Activated naive CD8-positive, alpha-beta T cell treated with anti-CD3 and anti-CD28 coated beads, Interleukin-2, amount 50 U/mL, for 24 hours (primary cell): ENCODE measurements at regions not wholly inside any gene's neighbourhood (a gene's known extent, or its start where the extent isn't known, plus 50 kb on each side); places are given as distances from the start of the nearest gene placed in this dataset.
A peak's percentile ranks its signal among the peaks of the same experiment; 100 is the strongest.

Experiments
- ATAC-seq: fragments of 150-1000 bp; cut with Tn5 transposase; one replicate; pipeline ENCODE4 v1.10.0; 2021
- DNase-seq: peaks from one replicate; pipeline ENCODE4 v3.0.0; 2021
- H3K27ac Mint-ChIP-seq: one replicate; pipeline ENCODE4 v1.8.0; 2021; ENCODE audit warnings: mild to moderate bottlenecking, mixed read lengths
- H3K27me3 Mint-ChIP-seq: one replicate; pipeline ENCODE4 v1.8.0; 2021; ENCODE audit warnings: mixed read lengths
- H3K36me3 Mint-ChIP-seq: one replicate; pipeline ENCODE4 v1.8.0; 2021; ENCODE audit warnings: low read depth, mixed read lengths
- H3K4me1 Mint-ChIP-seq: one replicate; pipeline ENCODE4 v1.8.0; 2021; ENCODE audit warnings: mixed read lengths
- H3K4me3 Mint-ChIP-seq: one replicate; pipeline ENCODE4 v1.8.0; 2021; ENCODE audit warnings: mild to moderate bottlenecking, moderate library complexity, mixed read lengths
- H3K9me3 Mint-ChIP-seq: one replicate; pipeline ENCODE4 v1.8.0; 2021; ENCODE audit warnings: mixed read lengths

DNA sequence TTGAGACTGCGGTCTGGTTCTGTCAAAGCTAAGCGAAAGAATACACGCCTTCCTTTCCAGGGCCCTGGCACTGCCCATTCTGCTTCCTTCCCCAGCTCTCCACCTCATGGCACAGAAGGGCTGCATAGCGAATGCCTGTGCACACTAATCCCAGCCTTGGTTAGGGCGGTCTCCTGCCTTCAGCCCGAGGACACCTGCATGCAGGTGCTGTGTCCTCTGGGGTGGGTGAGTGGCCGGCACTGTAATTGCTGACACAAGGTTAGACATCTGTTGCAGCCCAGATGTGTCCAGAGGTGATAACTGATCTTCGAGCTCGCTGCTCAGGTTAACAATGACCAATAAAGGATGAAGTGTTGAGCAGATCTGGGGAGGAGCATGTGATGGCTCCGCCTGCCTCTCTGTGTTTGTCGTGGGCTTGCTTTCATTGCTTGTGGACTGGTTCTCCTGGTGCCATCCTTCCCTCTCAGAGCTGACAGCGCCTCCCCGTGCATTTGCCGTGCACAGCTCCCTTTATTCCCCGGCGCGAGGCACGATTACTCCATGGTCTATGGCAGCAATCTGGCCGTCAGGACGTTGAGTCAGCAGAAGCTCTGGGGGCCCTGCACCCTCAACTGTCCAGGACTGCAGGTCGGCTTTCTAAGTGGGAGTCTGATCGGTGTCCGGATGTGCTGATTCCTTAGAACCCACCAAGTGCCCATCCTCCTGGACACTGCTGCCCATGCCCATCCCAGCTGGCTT is 1088.2 kb downstream of the BRD1 start:
- ATAC-seq (no peak), DNase-seq (no peak)
- no peak overlapping the region for H3K4me3 Mint-ChIP-seq
- H3K4me1 Mint-ChIP-seq, result no peaks in the 10 kb centered on the region
- H3K36me3 Mint-ChIP-seq, result no peaks in the 10 kb centered on the region
- no peaks in the 10 kb centered on the region for H3K27me3 Mint-ChIP-seq
- H3K9me3 Mint-ChIP-seq, result no peaks in the 10 kb centered on the region
- no peak overlapping the region for H3K27ac Mint-ChIP-seq

DNA sequence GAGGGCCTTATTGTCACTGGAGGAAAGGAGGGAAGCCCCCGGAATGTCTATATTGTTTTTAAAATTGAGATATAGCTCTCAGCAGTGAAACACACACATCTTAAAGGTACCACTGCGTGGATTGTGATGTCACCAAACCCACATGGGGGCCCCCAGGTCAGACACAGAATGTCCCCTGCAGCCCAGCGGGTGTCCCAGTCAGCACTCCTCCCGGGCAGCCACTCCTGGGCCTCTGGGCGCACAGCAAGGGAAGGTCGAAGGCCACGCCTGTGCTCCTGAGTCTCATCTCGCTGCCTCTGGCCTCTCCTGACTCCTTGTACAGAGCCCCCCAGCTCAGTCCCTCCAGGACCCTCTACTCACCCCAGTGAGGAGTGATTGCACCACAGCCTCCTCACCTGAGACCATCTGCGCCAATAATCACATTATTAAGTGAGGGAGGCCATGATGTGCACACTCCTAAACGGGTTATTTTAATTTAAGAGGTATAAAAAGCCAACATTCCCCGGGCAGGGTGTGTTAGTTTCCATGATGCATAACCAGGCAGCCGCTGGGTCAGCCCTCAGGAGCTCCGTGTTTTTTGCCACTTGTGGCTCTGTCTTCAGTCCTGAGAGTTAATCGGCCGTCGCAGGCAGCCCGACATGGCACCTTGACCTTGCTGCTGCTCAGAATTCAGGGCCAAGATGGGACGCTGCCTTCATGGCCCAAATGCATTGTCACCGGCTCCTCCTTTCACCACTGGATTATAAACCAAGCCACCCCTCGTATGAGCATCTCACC is 1089.3 kb downstream of the BRD1 start:
- H3K36me3 Mint-ChIP-seq, result no peaks in the 10 kb centered on the region
- no peak for ATAC-seq

DNA sequence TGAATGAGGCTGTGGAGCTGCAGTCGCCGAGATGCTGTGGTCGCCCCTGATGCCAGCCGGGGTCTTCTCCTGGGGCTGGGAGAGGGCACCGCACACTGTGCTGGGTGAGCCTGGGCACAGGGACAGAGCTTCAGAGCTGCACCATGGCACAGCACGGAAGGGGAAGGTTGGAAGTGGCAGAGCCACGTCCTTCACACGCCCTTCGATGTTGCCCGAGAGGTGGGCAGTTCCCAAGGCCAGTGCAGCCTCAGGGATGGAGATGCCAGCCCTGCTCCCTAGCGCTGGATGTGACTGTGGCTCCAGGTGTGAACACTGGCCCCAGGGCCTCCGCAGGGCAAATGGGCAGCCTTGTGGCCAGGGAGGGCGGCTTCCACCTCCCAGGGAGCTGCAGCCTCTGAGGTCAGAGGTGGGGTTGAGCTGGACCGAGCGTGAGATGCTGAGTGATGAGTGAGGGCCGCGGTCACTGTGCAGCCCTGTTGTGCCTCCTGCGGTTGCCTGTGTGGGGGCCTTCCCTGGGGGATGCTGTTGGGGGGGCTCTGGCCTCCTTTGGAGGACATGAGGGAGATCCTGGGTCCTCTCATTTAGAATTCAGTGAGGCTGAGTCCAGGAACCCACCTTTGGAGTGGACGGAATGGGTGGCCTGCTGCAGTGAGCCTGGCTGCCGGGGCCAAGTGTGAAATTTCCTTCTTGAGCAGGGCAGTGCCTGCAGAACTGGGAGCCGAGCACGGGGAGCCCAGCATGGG is 1090.0 kb downstream of the BRD1 start:
- Mint-ChIP-seq H3K4me1 (no peaks in the 10 kb centered on the region), H3K9me3 (no peaks in the 10 kb centered on the region), H3K36me3 (no peaks in the 10 kb centered on the region), H3K27ac (no peak overlapping the region), H3K4me3 (no peak overlapping the region), H3K27me3 (no peaks in the 10 kb centered on the region)
- ATAC-seq, result peak; percentile 22
- no peak for DNase-seq

More for the DNA sequence above, 1089.3 kb downstream of the BRD1 start:
- no peak for DNase-seq
- Mint-ChIP-seq H3K9me3 (no peaks in the 10 kb centered on the region), H3K4me1 (no peaks in the 10 kb centered on the region), H3K4me3 (no peak overlapping the region), H3K27me3 (no peaks in the 10 kb centered on the region), H3K27ac (no peak overlapping the region)

DNA sequence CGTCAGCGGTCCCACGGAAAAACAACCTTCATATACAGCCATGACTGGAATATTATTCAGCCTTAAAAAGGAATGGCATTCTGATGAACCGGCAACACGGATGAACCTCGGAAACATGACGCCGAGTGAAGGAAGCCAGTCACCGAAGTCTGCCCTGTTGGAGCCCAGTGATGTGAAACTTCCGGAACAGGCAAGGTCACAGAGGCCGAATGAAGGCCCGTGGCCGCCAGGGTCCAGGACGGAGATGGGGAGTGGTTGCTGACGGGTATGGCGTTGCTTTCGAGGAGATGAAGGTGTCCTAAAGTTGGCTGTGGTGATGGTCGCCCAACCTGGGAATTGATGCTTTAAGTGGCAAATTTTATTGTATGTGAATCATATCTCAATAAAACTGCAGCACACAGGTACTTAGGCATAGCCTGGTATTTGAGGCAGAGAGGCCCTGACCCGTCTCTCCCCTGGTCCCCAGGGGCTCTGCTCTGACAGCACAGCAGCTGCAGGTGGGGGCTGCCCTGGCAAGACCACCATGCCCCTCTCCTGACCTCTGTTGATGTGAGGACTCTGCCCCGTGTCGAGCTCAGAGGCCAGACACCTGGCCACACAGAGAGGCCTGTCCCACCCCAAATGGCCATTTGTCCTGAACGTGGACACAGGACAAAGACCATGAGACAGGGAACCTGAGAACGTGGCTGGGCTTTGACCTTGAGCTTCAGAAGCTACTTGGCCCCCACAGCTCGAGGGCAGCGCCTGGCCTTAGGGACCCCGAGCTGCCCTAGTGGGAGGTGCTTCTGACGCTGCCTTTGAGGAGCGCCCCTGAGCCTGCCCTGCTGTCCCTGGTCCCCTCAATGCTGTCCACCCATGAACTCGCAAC is 1090.8 kb downstream of the BRD1 start:
- DNase-seq, result no peak
- H3K9me3 Mint-ChIP-seq, result no peaks in the 10 kb centered on the region
- ATAC-seq, result no peak
- no peaks in the 10 kb centered on the region for H3K36me3 Mint-ChIP-seq
- H3K27me3 Mint-ChIP-seq, result peaks cover 2% of the 10 kb centered on the region
- H3K4me1 Mint-ChIP-seq, result no peaks in the 10 kb centered on the region
- H3K27ac Mint-ChIP-seq, result no peak overlapping the region
- no peak overlapping the region for H3K4me3 Mint-ChIP-seq

DNA sequence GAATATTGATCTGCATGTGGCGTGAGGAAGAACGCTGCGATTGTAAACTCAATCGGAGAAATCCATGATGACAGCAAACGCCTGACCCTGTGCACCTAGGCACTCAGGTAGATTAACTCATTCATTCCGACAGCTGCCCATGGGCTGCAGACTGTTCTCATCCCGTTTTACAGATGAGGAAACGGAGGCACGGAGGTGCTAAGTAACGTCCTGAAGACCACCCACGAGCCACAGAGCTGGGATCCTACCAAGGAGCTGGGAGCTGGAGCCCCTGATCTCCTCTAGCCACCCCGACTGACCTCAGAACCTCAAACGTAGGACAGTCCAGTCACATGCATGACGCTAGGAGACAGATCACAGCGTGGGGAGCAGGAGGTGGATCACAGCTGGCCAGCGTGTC is 1092.7 kb downstream of the BRD1 start:
- DNase-seq, result no peak
- H3K36me3 Mint-ChIP-seq, result no peaks in the 10 kb centered on the region
- no peak overlapping the region for H3K4me3 Mint-ChIP-seq
- H3K4me1 Mint-ChIP-seq, result no peaks in the 10 kb centered on the region
- no peaks in the 10 kb centered on the region for H3K9me3 Mint-ChIP-seq
- ATAC-seq, result no peak
- H3K27ac Mint-ChIP-seq, result no peak overlapping the region
- H3K27me3 Mint-ChIP-seq, result peaks cover 3% of the 10 kb centered on the region

DNA sequence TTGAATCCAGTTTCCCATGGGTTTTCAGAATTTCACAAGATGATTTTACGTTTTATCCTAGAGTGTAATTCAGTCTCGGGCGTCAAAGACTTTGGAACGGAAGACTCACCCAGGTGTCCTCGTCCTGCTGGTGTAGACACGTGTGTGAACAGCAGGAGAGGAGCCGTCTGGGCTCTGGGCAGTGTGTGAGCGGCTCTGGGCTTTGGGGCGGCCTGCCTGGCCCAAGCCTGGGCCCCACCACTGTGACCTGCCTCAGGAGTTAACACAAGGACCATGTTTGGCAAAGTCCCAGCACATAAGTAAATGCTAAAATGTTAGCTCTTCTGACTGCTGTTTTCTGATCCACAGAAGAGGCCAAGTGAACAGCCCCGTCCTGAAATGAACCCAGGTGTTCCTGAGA is 1093.3 kb downstream of the BRD1 start:
- Mint-ChIP-seq H3K27me3 (peaks cover 3% of the 10 kb centered on the region), H3K36me3 (no peaks in the 10 kb centered on the region), H3K9me3 (no peaks in the 10 kb centered on the region)

DNA sequence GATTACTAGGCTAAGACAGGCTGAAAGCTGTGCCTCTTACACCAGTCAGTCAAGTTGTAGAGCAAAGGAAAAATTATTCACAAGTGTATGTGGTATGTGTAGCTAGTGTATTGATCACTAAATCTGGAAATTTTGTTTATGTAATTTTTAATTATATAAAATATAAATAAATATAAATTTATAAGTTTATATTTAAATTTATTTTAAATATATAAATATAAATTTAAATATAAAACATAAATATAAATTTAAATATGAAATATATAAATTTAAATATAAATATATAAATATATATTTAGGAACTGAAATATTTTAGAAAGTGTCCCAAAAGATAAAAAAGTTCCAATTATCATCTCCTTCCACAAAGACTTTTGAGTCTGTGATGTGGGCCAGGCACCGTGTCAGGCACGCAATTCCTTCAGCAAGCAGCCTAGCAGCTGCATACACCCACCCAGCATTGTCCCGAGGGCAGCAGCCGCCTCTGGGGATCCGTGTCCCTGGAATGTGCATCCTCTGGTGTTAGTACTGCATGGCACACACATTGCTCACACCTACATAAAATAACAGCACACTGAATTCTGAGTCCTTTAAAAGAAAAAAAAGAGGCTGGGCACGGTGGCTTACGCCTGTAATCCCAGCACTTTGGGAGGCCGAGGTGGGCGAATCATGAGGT is 1098.0 kb downstream of the BRD1 start:
- Mint-ChIP-seq H3K9me3 (peaks cover 9% of the 10 kb centered on the region), H3K36me3 (no peaks in the 10 kb centered on the region), H3K4me3 (no peak overlapping the region), H3K4me1 (no peaks in the 10 kb centered on the region), H3K27me3 (peaks cover 8% of the 10 kb centered on the region), H3K27ac (no peak overlapping the region)
- ATAC-seq (no peak), DNase-seq (no peak)

More for the DNA sequence above, 1093.3 kb downstream of the BRD1 start:
- no peak for DNase-seq
- no peaks in the 10 kb centered on the region for H3K4me1 Mint-ChIP-seq
- ATAC-seq, result no peak
- H3K27ac Mint-ChIP-seq, result no peak overlapping the region
- no peak overlapping the region for H3K4me3 Mint-ChIP-seq

DNA sequence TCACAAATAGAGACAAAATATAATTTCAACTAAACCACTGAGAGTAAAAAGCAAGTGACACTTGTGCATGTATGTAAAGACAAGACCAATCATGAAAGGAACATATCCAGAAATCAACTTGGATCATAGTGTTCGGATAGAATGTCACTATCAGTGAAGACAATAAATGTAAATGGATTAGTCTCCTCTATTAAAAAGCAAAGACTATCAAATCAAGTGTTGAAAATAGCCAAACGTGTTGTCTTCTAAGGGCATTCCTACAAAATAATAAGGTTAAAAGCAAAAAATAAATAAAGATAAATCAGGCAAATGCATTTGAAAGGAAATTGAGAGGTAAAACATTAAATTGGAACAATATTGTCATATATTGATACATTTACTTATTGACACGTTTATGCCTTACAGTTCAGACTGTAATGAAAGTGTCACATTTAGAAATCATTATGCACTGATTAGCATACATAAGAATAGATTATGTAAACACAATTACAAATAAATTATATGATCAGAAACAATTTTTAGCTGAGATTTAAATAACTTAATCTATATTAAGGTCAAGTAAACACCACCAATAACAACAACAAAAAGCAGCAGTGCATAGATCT is 1100.1 kb downstream of the BRD1 start:
- Mint-ChIP-seq H3K27me3 (peaks cover 8% of the 10 kb centered on the region), H3K27ac (no peak overlapping the region), H3K36me3 (no peaks in the 10 kb centered on the region), H3K9me3 (peaks cover 9% of the 10 kb centered on the region), H3K4me3 (no peak overlapping the region), H3K4me1 (no peaks in the 10 kb centered on the region)
- ATAC-seq, result no peak
- no peak for DNase-seq

DNA sequence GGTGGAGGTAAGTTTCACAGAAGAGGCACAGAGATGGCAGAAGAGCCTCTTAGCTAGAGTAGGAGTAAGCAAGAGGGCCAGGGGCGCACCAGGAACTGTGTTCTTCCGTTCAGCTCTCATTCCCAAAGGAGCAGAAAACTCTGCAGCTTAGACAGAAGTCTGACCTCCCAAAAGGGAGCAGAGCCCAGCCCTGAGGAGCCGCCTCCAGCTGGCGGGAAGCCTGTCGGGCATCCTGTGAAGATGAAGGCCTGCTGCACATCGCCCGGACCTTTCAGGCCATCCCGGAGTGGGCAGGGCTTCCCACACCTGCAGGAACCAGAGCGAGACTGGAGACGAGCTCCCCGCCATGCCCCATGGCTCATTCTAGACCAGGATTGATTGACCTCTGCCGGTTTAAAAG is 1102.8 kb downstream of the BRD1 start:
- no peak for DNase-seq
- Mint-ChIP-seq H3K4me3 (no peak overlapping the region), H3K27ac (no peak overlapping the region)

DNA sequence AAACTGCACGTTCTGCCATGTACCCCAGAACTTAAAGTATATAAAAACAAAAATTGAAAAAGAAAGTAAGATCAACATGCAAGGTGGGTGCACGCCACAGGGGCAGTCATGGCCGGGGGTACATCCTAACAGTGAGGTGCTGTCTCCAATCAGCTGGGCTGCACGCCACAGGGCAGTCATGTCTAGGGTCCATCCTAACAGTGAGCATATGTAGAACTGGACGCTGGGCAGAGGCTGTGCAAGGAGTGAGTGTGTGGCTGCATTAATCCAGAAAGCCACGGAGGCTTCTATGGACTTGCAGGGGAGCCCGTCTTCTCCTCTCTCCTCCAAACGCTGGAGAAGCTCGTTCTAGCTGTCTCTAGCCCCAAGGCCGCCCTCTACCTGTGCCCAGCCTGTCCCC is 1105.0 kb downstream of the BRD1 start:
- ATAC-seq (no peak), DNase-seq (no peak)
- Mint-ChIP-seq H3K4me3 (no peak overlapping the region), H3K9me3 (peaks cover 9% of the 10 kb centered on the region), H3K27me3 (peaks cover 8% of the 10 kb centered on the region), H3K36me3 (no peaks in the 10 kb centered on the region), H3K27ac (no peak overlapping the region), H3K4me1 (no peaks in the 10 kb centered on the region)

More for the DNA sequence above, 1102.8 kb downstream of the BRD1 start:
- no peak for ATAC-seq
- peaks cover 6% of the 10 kb centered on the region for H3K27me3 Mint-ChIP-seq
- H3K9me3 Mint-ChIP-seq, result peaks cover 9% of the 10 kb centered on the region
- H3K36me3 Mint-ChIP-seq, result no peaks in the 10 kb centered on the region
- H3K4me1 Mint-ChIP-seq, result no peaks in the 10 kb centered on the region

DNA sequence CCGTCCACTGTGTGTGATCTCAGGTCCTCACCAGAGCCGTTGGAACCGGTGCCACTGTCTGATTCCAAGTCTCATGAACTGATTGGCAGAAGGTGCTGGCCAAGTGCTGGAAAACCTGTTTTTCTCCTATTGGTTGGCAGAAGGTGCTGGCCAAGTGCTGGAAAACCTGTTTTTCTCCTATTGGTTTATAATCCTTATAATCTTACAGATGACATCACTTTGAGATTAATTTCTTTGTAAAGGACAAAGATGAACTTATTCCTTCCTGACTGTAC is 1106.3 kb downstream of the BRD1 start:
- H3K27ac Mint-ChIP-seq, result no peak overlapping the region
- no peak overlapping the region for H3K4me3 Mint-ChIP-seq
- DNase-seq (no peak), ATAC-seq (no peak)
- no peaks in the 10 kb centered on the region for H3K36me3 Mint-ChIP-seq
- H3K9me3 Mint-ChIP-seq, result peaks cover 4% of the 10 kb centered on the region
- peaks cover 16% of the 10 kb centered on the region for H3K27me3 Mint-ChIP-seq
- no peaks in the 10 kb centered on the region for H3K4me1 Mint-ChIP-seq

DNA sequence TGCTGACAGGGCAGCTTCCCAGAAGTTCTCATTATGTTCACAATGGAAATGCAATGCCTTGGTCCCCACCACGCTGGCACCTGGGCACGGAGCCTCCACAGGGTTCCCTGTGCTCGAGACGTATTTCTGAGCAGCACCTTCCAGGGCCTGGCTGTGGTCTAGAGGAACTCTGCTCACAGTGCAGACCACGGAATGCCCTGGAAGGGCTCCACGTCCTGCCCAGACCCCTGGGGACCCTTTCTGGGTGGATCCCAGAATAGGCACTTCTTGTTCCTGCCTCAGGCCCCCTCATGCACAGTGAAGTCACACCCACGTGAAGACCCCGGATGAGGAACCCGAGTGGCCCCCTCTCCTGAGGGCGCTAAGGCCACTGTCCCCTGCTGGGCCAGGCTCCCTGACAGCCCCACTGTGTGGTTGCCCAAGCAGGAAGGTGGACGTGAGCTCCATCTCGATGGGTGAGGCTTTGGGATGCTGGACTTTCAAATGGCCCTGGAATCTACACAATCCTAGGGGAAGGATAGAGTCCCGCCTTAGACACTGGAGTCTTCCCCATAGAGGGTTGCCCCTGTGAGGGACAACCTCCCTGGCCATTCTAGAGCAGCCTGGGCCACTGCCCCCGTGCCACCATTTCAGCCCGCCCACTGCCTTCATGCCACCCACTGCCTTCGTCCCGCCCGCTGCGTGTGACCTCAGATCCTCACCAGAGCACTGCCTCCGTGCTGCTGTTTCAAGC is 1106.8 kb downstream of the BRD1 start:
- no peak for DNase-seq
- Mint-ChIP-seq H3K4me1 (no peaks in the 10 kb centered on the region), H3K27ac (no peak overlapping the region), H3K4me3 (no peak overlapping the region), H3K36me3 (no peaks in the 10 kb centered on the region), H3K27me3 (peaks cover 12% of the 10 kb centered on the region), H3K9me3 (peaks cover 7% of the 10 kb centered on the region)
- ATAC-seq, result no peak

DNA sequence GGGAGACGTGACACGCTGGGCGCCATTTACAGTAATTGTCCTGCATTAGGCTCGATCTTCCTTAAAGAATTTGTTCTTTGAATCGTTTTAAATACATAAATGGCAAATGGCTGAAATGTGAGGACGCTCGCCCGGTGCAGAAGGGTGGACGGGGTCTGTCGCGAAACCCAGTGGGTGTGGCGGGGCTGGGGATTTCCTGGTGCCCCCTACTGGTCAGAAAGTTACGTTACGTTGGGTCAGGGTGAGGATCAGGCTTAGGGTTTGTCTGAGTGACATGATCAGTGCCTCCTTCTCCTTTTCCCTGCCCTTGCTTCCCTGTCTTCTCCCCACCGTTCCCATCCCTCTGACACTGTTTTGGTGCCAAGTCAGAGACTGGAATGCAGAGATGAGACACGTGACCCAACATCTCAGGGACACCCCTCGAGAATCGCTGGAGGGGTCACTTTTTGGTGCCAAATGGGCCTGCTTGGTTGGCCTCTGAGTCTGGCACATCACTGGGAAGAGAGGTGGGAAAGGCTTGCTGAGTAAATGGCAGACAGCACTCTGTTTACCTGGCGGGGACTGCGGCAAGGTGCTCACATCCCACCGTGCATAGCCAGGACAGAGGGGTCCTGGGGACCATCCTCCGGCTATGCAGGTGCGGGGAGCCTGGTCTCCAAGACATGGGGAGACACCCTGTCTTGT is 1107.6 kb downstream of the BRD1 start:
- no peak for ATAC-seq
- no peak overlapping the region for H3K27ac Mint-ChIP-seq
- H3K27me3 Mint-ChIP-seq, result peaks cover 11% of the 10 kb centered on the region
- H3K36me3 Mint-ChIP-seq, result no peaks in the 10 kb centered on the region
- H3K4me1 Mint-ChIP-seq, result no peaks in the 10 kb centered on the region
- H3K4me3 Mint-ChIP-seq, result no peak overlapping the region
- peaks cover 7% of the 10 kb centered on the region for H3K9me3 Mint-ChIP-seq
- DNase-seq, result peak; percentile 4
